ENCODE measurements at regions not wholly inside any gene's neighbourhood (a gene's known extent, or its start where the extent isn't known, plus 50 kb on each side); places are given as distances from the start of the nearest gene placed in this dataset.

DNA sequence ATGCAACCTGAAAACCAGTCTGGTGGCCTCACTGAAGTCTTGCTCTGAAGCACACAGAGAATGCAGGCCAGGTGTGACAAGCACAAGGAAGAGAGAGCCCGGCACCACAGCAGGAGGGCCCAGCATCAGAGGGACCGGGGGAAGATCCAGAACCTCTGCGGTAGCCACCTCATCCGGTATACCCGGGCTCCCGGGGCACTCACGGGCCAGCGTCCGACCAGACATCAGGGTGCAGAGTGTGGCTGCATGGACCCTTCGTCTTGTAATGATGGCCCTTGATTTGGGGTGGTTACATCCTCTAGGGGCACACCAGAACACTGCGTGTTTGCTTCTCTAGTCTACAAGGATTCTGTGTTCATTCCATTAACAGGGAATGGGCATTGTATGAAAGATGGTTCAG, 406.0 kb downstream of the GADD45G start:
- DNase-seq, result no peak
- Mint-ChIP-seq H3K4me3 (no peak overlapping the region), H3K27ac (no peak overlapping the region), H3K27me3 (ENCODE audit: low read depth, poor library complexity) (peaks cover 8% of the 10 kb centered on the region), H3K9me3 (peaks cover 4% of the 10 kb centered on the region), H3K4me1 (peaks cover 14% of the 10 kb centered on the region), H3K36me3 (ENCODE audit: low read depth) (no peaks in the 10 kb centered on the region)
- TF ChIP-seq, protein P1, sequence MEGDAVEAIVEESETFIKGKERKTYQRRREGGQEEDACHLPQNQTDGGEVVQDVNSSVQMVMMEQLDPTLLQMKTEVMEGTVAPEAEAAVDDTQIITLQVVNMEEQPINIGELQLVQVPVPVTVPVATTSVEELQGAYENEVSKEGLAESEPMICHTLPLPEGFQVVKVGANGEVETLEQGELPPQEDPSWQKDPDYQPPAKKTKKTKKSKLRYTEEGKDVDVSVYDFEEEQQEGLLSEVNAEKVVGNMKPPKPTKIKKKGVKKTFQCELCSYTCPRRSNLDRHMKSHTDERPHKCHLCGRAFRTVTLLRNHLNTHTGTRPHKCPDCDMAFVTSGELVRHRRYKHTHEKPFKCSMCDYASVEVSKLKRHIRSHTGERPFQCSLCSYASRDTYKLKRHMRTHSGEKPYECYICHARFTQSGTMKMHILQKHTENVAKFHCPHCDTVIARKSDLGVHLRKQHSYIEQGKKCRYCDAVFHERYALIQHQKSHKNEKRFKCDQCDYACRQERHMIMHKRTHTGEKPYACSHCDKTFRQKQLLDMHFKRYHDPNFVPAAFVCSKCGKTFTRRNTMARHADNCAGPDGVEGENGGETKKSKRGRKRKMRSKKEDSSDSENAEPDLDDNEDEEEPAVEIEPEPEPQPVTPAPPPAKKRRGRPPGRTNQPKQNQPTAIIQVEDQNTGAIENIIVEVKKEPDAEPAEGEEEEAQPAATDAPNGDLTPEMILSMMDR (IDR thresholded peaks at IDR 0.05), result no peak

DNA sequence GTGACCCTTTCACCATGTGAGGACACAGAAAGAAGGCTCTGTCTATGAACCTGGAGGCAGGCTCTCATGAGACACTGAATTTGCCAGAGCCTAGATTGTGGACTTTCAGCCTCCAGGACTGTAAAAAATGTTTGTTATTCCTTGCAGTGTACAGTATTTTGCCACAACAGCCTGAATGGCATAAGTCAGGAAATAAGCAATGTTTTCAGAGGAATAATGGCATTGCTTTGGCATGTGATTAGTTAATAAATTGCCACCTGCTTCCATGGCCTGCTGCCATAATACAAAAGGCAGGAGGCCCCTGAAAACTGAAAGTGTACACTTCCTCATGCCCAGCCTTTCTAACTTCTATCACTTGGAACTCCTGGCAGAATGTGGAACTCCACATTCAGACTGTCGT, 408.1 kb downstream of the GADD45G start:
- peaks cover 8% of the 10 kb centered on the region for H3K27me3 Mint-ChIP-seq (ENCODE audit: low read depth, poor library complexity)
- no peak overlapping the region for H3K4me3 Mint-ChIP-seq
- H3K36me3 Mint-ChIP-seq (ENCODE audit: low read depth), result no peaks in the 10 kb centered on the region
- peaks cover 4% of the 10 kb centered on the region for H3K9me3 Mint-ChIP-seq
- no peak overlapping the region for H3K27ac Mint-ChIP-seq
- peaks cover 7% of the 10 kb centered on the region for H3K4me1 Mint-ChIP-seq
- TF ChIP-seq, protein P1 (IDR thresholded peaks at IDR 0.05), result no peak
- DNase-seq, result no peak

DNA sequence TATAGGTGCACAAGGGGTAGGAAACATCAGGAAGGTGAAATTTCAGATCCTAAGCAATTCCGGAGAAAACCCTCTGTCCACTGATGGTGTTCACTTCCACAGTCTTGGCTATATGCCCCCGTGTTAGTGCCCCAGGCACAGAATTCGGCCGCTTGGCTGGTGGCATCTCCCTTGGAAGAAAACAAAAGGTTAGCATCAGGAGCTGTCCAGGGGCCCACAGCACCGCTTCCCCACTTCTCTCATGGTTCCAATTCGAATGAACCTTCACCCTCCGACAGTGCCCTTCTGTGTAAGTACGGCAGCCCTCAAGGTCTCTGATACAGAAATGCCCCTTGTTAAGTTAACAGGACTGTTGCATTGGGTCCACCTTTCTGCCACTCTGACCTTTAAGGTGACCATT, 409.0 kb downstream of the GADD45G start:
- Mint-ChIP-seq H3K36me3 (ENCODE audit: low read depth) (no peaks in the 10 kb centered on the region), H3K4me3 (no peak overlapping the region), H3K27ac (no peak overlapping the region), H3K4me1 (peaks cover 4% of the 10 kb centered on the region), H3K27me3 (ENCODE audit: low read depth, poor library complexity) (peaks cover 2% of the 10 kb centered on the region), H3K9me3 (peaks cover 4% of the 10 kb centered on the region)
- TF ChIP-seq, protein P1 (IDR thresholded peaks at IDR 0.05), result no peak
- no peak for DNase-seq

DNA sequence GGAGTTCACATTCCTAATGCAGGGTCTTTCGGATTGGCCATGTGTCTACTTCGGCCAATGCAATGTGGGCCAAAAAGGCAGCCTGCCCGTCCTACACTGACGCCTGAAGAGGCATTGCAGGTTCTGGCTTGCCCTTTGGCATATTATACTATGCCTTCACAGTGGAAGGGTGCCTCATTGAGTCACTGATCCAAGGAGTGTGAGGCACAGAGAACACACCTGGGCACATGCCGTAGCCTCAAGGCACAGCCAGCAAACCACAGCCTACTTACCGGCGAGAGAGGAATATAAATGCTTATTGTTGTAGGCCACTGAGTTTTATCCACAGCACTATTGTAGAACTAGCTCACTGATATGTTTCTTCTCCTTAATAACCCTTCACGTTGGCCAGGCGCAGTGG, 409.6 kb downstream of the GADD45G start:
- Mint-ChIP-seq H3K36me3 (ENCODE audit: low read depth) (no peaks in the 10 kb centered on the region), H3K4me1 (peaks cover 11% of the 10 kb centered on the region)
- TF ChIP-seq, protein P1 (IDR thresholded peaks at IDR 0.05), result no peak

DNA sequence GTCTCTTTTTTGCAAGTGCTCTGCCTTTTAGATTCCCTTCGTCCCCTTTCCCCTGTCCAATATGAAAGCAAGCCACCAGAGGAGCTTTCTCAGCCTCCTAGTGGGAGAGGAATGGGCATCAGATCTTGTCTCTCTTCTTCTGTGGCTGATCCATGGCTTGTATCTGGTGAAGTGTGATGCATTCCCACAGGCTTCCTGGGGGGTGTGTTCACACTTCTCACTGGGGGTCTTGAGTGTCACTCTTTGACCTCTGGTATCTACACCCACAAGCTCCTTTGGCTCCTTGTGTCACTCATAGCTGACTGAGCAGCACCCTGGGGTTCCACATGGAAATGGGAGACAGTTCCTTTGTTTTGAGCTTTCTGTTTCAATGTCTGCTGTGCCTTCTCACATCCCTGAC, 411.5 kb downstream of the GADD45G start:
- peaks cover 7% of the 10 kb centered on the region for H3K9me3 Mint-ChIP-seq
- peaks cover 18% of the 10 kb centered on the region for H3K4me1 Mint-ChIP-seq
- TF ChIP-seq, protein P1 (IDR thresholded peaks at IDR 0.05), result no peak
- DNase-seq, result no peak
- no peaks in the 10 kb centered on the region for H3K36me3 Mint-ChIP-seq (ENCODE audit: low read depth)
- no peak overlapping the region for H3K27ac Mint-ChIP-seq
- no peak overlapping the region for H3K4me3 Mint-ChIP-seq
- peaks cover 4% of the 10 kb centered on the region for H3K27me3 Mint-ChIP-seq (ENCODE audit: low read depth, poor library complexity)

More for the DNA sequence above, 409.6 kb downstream of the GADD45G start:
- H3K4me3 Mint-ChIP-seq, result no peak overlapping the region
- H3K27ac Mint-ChIP-seq, result no peak overlapping the region
- no peak for DNase-seq
- H3K9me3 Mint-ChIP-seq, result peaks cover 4% of the 10 kb centered on the region
- H3K27me3 Mint-ChIP-seq (ENCODE audit: low read depth, poor library complexity), result peaks cover 2% of the 10 kb centered on the region

DNA sequence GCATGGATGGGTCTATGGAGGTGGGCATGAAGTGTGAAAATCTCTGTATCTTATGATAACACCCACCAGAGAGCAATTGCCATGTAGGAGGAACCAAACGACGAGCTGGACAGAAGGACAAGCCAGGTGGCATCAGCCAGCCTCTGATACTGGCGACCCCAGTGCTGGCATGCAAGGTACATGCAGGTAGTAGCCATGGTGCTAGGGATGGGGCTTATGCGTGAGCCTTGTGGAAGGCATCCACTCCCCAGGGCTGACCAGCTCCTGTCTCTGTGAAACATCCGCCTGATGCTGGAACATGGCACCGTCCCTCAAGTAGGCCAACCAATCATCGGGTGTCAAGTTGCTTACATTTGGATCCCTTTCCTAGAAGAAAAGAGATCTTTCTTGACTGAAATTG, 412.9 kb downstream of the GADD45G start:
- DNase-seq, result no peak
- H3K4me3 Mint-ChIP-seq, result no peak overlapping the region
- peaks cover 7% of the 10 kb centered on the region for H3K27me3 Mint-ChIP-seq (ENCODE audit: low read depth, poor library complexity)
- TF ChIP-seq, protein P1 (IDR thresholded peaks at IDR 0.05), result no peak
- peaks cover 18% of the 10 kb centered on the region for H3K4me1 Mint-ChIP-seq
- no peaks in the 10 kb centered on the region for H3K36me3 Mint-ChIP-seq (ENCODE audit: low read depth)
- H3K27ac Mint-ChIP-seq, result no peak overlapping the region
- peaks cover 9% of the 10 kb centered on the region for H3K9me3 Mint-ChIP-seq
